IMR-90 (cell line): ENCODE measurements at regions not wholly inside any gene's neighbourhood (a gene's known extent, or its start where the extent isn't known, plus 50 kb on each side); places are given as distances from the start of the nearest gene placed in this dataset.

Experiments
- ATAC-seq: fragments of 200-7000 bp; cut with Tn5 transposase; 2 replicates; pipeline ENCODE4 v1.9.1; 2020; ENCODE audit warnings: low read depth, mild to moderate bottlenecking, moderate library complexity
- BruUV-seq: library from RNA; stranded (reverse); fragments of 400-500 nt; replicated peaks from 2 replicates; lab custom pipeline; 2021; lab: Mats Ljungman, UMichigan
- CTCF ChIA-PET: fragments of 300-600 bp; formaldehyde crosslinking; extraction: SDS; loops from one replicate; lab custom pipeline; 2021; ENCODE audit warnings: antibody characterized with exemption; lab: Yijun Ruan, JAX
- POLR2A ChIA-PET: fragments of 300-600 bp; sonication (Branson Sonifier 250); formaldehyde crosslinking; loops from one replicate; lab custom pipeline; 2022; ENCODE audit warnings: antibody characterized with exemption; ENCODE audit not compliant: unreplicated experiment; lab: Charles Lee
- DNase-seq: peaks from one replicate; pipeline ENCODE4 v3.0.0; 2013
- H2AFZ ChIP-seq: replicated peaks from 2 replicates; pipeline ENCODE3; 2013; ENCODE audit warnings: low read length, mild to moderate bottlenecking; ENCODE audit not compliant: poor library complexity
- H2AK5ac ChIP-seq: 2 replicates; pipeline ENCODE4 v1.6.1; 2013; ENCODE audit warnings: low read depth, low read length, inconsistent platforms
- H2AK9ac ChIP-seq: replicated peaks from 2 replicates; pipeline ENCODE3; 2013; ENCODE audit warnings: mild to moderate bottlenecking, low read depth, low read length, moderate library complexity; ENCODE audit not compliant: poor library complexity
- H2BK120ac ChIP-seq: 2 replicates; pipeline ENCODE4 v1.6.1; 2013; ENCODE audit warnings: low read depth, low read length, inconsistent platforms
- H2BK15ac ChIP-seq: 3 replicates; pipeline ENCODE4 v1.6.1; 2013; ENCODE audit warnings: low read depth, low read length, inconsistent platforms
- H2BK20ac ChIP-seq: 2 replicates; pipeline ENCODE4 v1.6.1; 2013; ENCODE audit warnings: low read depth, mild to moderate bottlenecking, inconsistent platforms, low read length, moderate library complexity
- H2BK5ac ChIP-seq: 2 replicates; pipeline ENCODE4 v1.6.1; 2013; ENCODE audit warnings: mild to moderate bottlenecking, low read depth, low read length, inconsistent platforms; ENCODE audit not compliant: poor library complexity, severe bottlenecking
- H3K14ac ChIP-seq: replicated peaks from 2 replicates; pipeline ENCODE4 v1.6.1; 2013; ENCODE audit warnings: low read depth, low read length, inconsistent platforms
- H3K18ac ChIP-seq: 2 replicates; pipeline ENCODE4 v1.6.1; 2013; ENCODE audit warnings: low read depth, low read length, control low read depth
- H3K23ac ChIP-seq: 2 replicates; pipeline ENCODE4 v1.6.1; 2013; ENCODE audit warnings: low read depth, low read length, inconsistent platforms
- H3K27ac ChIP-seq: 2 replicates; pipeline ENCODE4 v1.5.1; 2013; ENCODE audit warnings: mild to moderate bottlenecking, control low read depth, low read length; ENCODE audit not compliant: insufficient read depth
- H3K27me3 ChIP-seq: 2 replicates; pipeline ENCODE4 v1.6.1; 2013; ENCODE audit warnings: low read length; ENCODE audit not compliant: control insufficient read depth, insufficient read depth
- H3K36me3 ChIP-seq: 2 replicates; pipeline ENCODE4 v1.6.1; 2013; ENCODE audit warnings: low read length, mixed read lengths; ENCODE audit not compliant: control insufficient read depth, insufficient read depth
- H3K4ac ChIP-seq: 2 replicates; pipeline ENCODE4 v1.6.1; 2013; ENCODE audit warnings: low read depth, low read length, inconsistent platforms
- H3K4me1 ChIP-seq: 2 replicates; pipeline ENCODE4 v1.6.1; 2013; ENCODE audit warnings: low read length, mixed read lengths; ENCODE audit not compliant: control insufficient read depth, insufficient read depth
- H3K4me2 ChIP-seq: 2 replicates; pipeline ENCODE4 v1.6.1; 2013; ENCODE audit warnings: low read depth, mild to moderate bottlenecking, control low read depth, low read length, moderate library complexity
- H3K4me3 ChIP-seq: 2 replicates; pipeline ENCODE4 v1.5.1; 2013; ENCODE audit warnings: low read depth, mild to moderate bottlenecking, control low read depth, low read length, moderate library complexity; ENCODE audit not compliant: insufficient read depth
- H3K56ac ChIP-seq: 2 replicates; pipeline ENCODE4 v1.6.1; 2013; ENCODE audit warnings: low read length, inconsistent platforms; ENCODE audit not compliant: insufficient read depth; ENCODE audit errors: extremely low read depth
- H3K79me1 ChIP-seq, 2 experiments: 2 replicates each; pipeline ENCODE4 v1.6.1; 2013; ENCODE audit warnings: low read length in 2 of 2, inconsistent platforms in 1 of 2, low read depth in 1 of 2
- H3K9ac ChIP-seq: 2 replicates; pipeline ENCODE4 v1.6.1; 2013; ENCODE audit warnings: low read depth, low read length, control low read depth
- H3K9me1 ChIP-seq: 2 replicates; pipeline ENCODE4 v1.6.1; 2013; ENCODE audit warnings: low read length, inconsistent platforms; ENCODE audit not compliant: insufficient read depth
- H3K9me3 ChIP-seq: 2 replicates; pipeline ENCODE4 v1.6.1; 2013; ENCODE audit warnings: low read length; ENCODE audit not compliant: control insufficient read depth, insufficient read depth
- H4K20me1 ChIP-seq: 2 replicates; pipeline ENCODE4 v1.6.1; 2013; ENCODE audit warnings: low read length, inconsistent platforms; ENCODE audit not compliant: insufficient read depth
- H4K5ac ChIP-seq: 2 replicates; pipeline ENCODE4 v1.6.1; 2013; ENCODE audit warnings: mild to moderate bottlenecking, low read depth, low read length, control low read depth
- H4K8ac ChIP-seq, 2 experiments: 2 replicates each; pipeline ENCODE4 v1.6.1; 2013; ENCODE audit warnings: low read depth in 2 of 2, low read length in 2 of 2, control low read depth in 1 of 2, inconsistent platforms in 1 of 2
- H4K91ac ChIP-seq: 2 replicates; pipeline ENCODE4 v1.6.1; 2013; ENCODE audit warnings: low read depth, low read length, inconsistent platforms; ENCODE audit not compliant: insufficient read depth
- BHLHE40 ChIP-seq: fragments of 150-350 bp; IDR thresholded peaks from 2 replicates; pipeline ENCODE4 v1.6.1; 2016; ENCODE audit warnings: mild to moderate bottlenecking, low read depth, low read length
- CEBPB ChIP-seq: IDR thresholded peaks from 2 replicates; pipeline ENCODE4 v1.6.1; 2012; ENCODE audit warnings: low read depth, low read length, improper control_type of control experiment
- CHD1 ChIP-seq: IDR thresholded peaks from 2 replicates; pipeline ENCODE4 v1.6.1; 2012; ENCODE audit warnings: low read depth, low read length, improper control_type of control experiment
- FOS ChIP-seq: fragments of 150-350 bp; IDR thresholded peaks from 2 replicates; pipeline ENCODE4 v1.6.1; 2016; ENCODE audit warnings: low read depth, low read length
- MAFK ChIP-seq: IDR thresholded peaks from 2 replicates; pipeline ENCODE4 v1.6.1; 2012; ENCODE audit warnings: low read depth, low read length, improper control_type of control experiment
- MAZ ChIP-seq: IDR thresholded peaks from 2 replicates; pipeline ENCODE4 v1.6.1; 2012; ENCODE audit warnings: low read depth, mild to moderate bottlenecking, low read length, improper control_type of control experiment, moderate library complexity, borderline replicate concordance
- MXI1 ChIP-seq: IDR thresholded peaks from 2 replicates; pipeline ENCODE4 v1.6.1; 2012; ENCODE audit warnings: low read depth, mild to moderate bottlenecking, low read length, moderate library complexity, borderline replicate concordance
- NFE2L2 ChIP-seq: fragments of 150-350 bp; IDR thresholded peaks from 2 replicates; pipeline ENCODE4 v1.6.1; 2016; ENCODE audit warnings: low read depth, mild to moderate bottlenecking, low read length
- POLR2A ChIP-seq: IDR thresholded peaks from 2 replicates; pipeline ENCODE4 v1.6.1; 2012; ENCODE audit warnings: mild to moderate bottlenecking, low read depth, low read length
- RAD21 ChIP-seq: IDR thresholded peaks from 2 replicates; pipeline ENCODE4 v1.6.1; 2012; ENCODE audit warnings: low read length, improper control_type of control experiment
- RCOR1 ChIP-seq: IDR thresholded peaks from 2 replicates; pipeline ENCODE4 v1.6.1; 2012; ENCODE audit warnings: mild to moderate bottlenecking, low read length, improper control_type of control experiment; ENCODE audit not compliant: insufficient replicate concordance
- RFX5 ChIP-seq: IDR thresholded peaks from 2 replicates; pipeline ENCODE4 v1.8.0; 2012; ENCODE audit warnings: low read depth, mild to moderate bottlenecking, low read length, moderate library complexity
- SMC3 ChIP-seq: fragments of 150-350 bp; IDR thresholded peaks from 2 replicates; pipeline ENCODE4 v1.6.1; 2016; ENCODE audit warnings: low read depth, mild to moderate bottlenecking, antibody characterized with exemption, low read length, moderate library complexity
- WGBS, 2 experiments: methylation state at CpG; one replicate each; pipeline versions ENCODE4 v1.1.5 to v1.1.7; 2013; ENCODE audit warnings: missing lambda C conversion rate in 2 of 2; ENCODE audit not compliant: insufficient read length in 1 of 2; ENCODE audit errors: extremely low coverage in 2 of 2; 5-methylcytosine and 5-hydroxymethylcytosine counted together
- dilution Hi-C: fragments of 300-500 bp; cut with HindIII; formaldehyde crosslinking; loops from one replicate; pipeline ENCODE4 v1.14.3; 2018; ENCODE audit warnings: low sequenced_read_pairs; ENCODE audit not compliant: unreplicated experiment
- in situ Hi-C: fragments of 300-500 bp; cut with MboI; formaldehyde crosslinking; loops from 3 replicates; pipeline ENCODE4 v1.14.3; 2019; ENCODE audit warnings: low sequenced_read_pairs, inconsistent platforms, mixed read lengths
- intact Hi-C: fragments of 100-400 bp; cut with micrococcal nuclease; formaldehyde crosslinking; loops from 2 replicates; pipeline ENCODE4 v1.10.0; 2022
- TF ChIP-seq, protein P1 (sequence below): conservative IDR thresholded peaks from 2 replicates; pipeline ENCODE4 v1.5.1; 2012; ENCODE audit warnings: mild to moderate bottlenecking, low read depth, low read length, improper control_type of control experiment
- TF ChIP-seq, protein P2 (sequence below): fragments of 150-350 bp; IDR thresholded peaks from 2 replicates; pipeline ENCODE4 v1.6.1; 2017; ENCODE audit warnings: mild to moderate bottlenecking, antibody characterized with exemption, low read length, low read depth
- TF ChIP-seq, protein P3 (sequence below): fragments of 150-350 bp; IDR thresholded peaks from 2 replicates; pipeline ENCODE4 v1.6.1; 2016; ENCODE audit warnings: low read depth, mild to moderate bottlenecking, low read length, moderate library complexity, borderline replicate concordance

DNA sequence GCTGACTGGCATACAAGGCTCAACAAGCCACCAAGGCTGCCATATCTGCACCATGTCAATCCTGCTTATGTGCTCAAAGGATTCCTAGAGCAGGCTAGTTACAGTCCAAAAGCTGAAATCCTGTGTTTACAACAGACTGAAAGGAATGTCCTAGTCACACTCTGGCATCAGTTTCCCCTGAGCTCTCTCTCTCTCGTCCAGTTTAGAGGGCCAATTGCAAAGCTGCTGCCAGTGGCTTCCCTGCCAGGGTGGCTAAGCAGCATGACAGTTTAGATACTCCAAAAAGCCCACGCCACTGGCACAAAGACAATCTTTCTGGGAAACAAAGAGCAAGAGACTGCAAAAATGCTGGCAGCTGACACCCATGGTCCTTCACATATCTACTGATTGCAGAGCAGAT lies 392.1 kb downstream of the RPS29 start:
- Histone ChIP-seq H2BK5ac (no peak overlapping the region), H2BK20ac (no peak overlapping the region), H2BK15ac (no peak overlapping the region), H3K36me3 (no peaks in the 10 kb centered on the region), H3K4me2 (no peak overlapping the region), H3K56ac (no peak overlapping the region), H3K27ac (no peak overlapping the region), H4K5ac (no peak overlapping the region), H3K4ac (no peak overlapping the region), H2AK5ac (no peak overlapping the region), H4K8ac (no peak overlapping the region), H3K27me3 (no peaks in the 10 kb centered on the region), H3K4me3 (no peak overlapping the region), H2AFZ (no peak overlapping the region), H4K91ac (no peak overlapping the region), H2AK9ac (no peak overlapping the region), H3K18ac (no peak overlapping the region), H3K9me1 (no peaks in the 10 kb centered on the region), H3K4me1 (no peaks in the 10 kb centered on the region), H3K79me1 (no peaks in the 10 kb centered on the region), H3K9me3 (no peaks in the 10 kb centered on the region), H3K9ac (no peak overlapping the region), H3K14ac (no peak overlapping the region), H2BK120ac (no peak overlapping the region), H4K20me1 (no peaks in the 10 kb centered on the region), H3K23ac (no peak overlapping the region)
- TF ChIP-seq, protein P1, sequence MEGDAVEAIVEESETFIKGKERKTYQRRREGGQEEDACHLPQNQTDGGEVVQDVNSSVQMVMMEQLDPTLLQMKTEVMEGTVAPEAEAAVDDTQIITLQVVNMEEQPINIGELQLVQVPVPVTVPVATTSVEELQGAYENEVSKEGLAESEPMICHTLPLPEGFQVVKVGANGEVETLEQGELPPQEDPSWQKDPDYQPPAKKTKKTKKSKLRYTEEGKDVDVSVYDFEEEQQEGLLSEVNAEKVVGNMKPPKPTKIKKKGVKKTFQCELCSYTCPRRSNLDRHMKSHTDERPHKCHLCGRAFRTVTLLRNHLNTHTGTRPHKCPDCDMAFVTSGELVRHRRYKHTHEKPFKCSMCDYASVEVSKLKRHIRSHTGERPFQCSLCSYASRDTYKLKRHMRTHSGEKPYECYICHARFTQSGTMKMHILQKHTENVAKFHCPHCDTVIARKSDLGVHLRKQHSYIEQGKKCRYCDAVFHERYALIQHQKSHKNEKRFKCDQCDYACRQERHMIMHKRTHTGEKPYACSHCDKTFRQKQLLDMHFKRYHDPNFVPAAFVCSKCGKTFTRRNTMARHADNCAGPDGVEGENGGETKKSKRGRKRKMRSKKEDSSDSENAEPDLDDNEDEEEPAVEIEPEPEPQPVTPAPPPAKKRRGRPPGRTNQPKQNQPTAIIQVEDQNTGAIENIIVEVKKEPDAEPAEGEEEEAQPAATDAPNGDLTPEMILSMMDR = no peak
- TF ChIP-seq, protein P2, sequence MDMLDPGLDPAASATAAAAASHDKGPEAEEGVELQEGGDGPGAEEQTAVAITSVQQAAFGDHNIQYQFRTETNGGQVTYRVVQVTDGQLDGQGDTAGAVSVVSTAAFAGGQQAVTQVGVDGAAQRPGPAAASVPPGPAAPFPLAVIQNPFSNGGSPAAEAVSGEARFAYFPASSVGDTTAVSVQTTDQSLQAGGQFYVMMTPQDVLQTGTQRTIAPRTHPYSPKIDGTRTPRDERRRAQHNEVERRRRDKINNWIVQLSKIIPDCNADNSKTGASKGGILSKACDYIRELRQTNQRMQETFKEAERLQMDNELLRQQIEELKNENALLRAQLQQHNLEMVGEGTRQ = no peak
- TF ChIP-seq BHLHE40 = no peak
- TF ChIP-seq MAZ = no peak
- no peak for TF ChIP-seq RFX5
- no peak for TF ChIP-seq CEBPB
- no peak for TF ChIP-seq SMC3
- TF ChIP-seq, protein P3, sequence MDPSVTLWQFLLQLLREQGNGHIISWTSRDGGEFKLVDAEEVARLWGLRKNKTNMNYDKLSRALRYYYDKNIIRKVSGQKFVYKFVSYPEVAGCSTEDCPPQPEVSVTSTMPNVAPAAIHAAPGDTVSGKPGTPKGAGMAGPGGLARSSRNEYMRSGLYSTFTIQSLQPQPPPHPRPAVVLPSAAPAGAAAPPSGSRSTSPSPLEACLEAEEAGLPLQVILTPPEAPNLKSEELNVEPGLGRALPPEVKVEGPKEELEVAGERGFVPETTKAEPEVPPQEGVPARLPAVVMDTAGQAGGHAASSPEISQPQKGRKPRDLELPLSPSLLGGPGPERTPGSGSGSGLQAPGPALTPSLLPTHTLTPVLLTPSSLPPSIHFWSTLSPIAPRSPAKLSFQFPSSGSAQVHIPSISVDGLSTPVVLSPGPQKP = no peak
- TF ChIP-seq RCOR1 = no peak
- no peak for TF ChIP-seq MXI1
- no peak for TF ChIP-seq NFE2L2
- TF ChIP-seq POLR2A = no peak
- TF ChIP-seq FOS = no peak
- no peak for TF ChIP-seq CHD1
- no peak for TF ChIP-seq RAD21
- TF ChIP-seq MAFK = no peak
- ChIA-PET CTCF (no interaction called here), POLR2A (no interaction called here)
- WGBS, 2 experiments = no CpG with 5 or more reads among the region's 2 CpGs
- BruUV-seq = no TSS peak
- in situ Hi-C loops = no loop called here
- intact Hi-C loops = no loop called here
- dilution Hi-C loops = no loop called here
- ATAC-seq (no peak), DNase-seq (no peak)
